ENCODE measurements at regions not wholly inside any gene's neighbourhood (a gene's known extent, or its start where the extent isn't known, plus 50 kb on each side); places are given as distances from the start of the nearest gene placed in this dataset.

DNA sequence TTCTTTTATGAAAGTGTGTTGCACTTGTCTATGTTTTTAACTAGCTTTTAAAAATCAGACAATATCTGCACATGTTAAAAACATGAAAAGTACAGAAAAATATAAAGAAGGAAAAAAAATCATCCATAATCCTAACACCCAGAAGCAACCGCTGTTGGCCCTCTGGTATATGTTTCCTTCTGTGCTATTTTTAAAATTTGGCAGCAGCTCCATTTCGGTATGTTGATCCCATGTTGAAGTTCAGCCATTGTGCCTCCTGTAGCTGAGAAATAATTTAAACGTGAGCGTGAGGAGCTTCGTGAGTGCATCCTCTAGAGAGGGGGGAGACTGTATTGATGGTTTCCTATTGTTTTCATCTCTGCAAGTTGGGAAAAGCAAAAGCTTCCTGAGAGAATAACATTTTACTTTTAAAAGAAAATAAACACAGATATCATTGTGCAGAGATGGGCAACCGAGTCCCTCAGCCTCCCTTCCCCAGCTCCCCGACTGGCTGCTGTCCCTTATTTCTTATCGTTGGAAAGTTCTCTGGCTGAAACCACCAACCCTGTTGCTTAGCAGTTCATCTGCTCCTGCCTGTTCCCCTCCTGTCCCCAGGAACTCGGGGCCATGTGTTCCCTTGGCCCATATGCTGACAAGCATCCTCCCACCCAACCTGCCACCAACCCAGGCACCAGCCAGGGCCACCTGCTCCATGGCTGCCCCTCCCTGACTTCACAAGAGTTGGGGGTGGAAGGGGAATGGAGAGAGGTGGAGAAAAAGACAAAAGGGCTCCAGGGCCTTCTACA is 499.1 kb upstream of the PODXL start:
- H3K9me3 ChIP-seq (ENCODE audit: insufficient read depth, low read depth) = peaks cover 8% of the 10 kb centered on the region; the same call in 1 of the 2 replicates
- no peak for DNase-seq
- H3K27me3 ChIP-seq (ENCODE audit: insufficient read depth, low read depth) = no peaks in the 10 kb centered on the region
- no peaks in the 10 kb centered on the region for H3K36me3 ChIP-seq (ENCODE audit: low read depth)
- TF ChIP-seq, protein P1, sequence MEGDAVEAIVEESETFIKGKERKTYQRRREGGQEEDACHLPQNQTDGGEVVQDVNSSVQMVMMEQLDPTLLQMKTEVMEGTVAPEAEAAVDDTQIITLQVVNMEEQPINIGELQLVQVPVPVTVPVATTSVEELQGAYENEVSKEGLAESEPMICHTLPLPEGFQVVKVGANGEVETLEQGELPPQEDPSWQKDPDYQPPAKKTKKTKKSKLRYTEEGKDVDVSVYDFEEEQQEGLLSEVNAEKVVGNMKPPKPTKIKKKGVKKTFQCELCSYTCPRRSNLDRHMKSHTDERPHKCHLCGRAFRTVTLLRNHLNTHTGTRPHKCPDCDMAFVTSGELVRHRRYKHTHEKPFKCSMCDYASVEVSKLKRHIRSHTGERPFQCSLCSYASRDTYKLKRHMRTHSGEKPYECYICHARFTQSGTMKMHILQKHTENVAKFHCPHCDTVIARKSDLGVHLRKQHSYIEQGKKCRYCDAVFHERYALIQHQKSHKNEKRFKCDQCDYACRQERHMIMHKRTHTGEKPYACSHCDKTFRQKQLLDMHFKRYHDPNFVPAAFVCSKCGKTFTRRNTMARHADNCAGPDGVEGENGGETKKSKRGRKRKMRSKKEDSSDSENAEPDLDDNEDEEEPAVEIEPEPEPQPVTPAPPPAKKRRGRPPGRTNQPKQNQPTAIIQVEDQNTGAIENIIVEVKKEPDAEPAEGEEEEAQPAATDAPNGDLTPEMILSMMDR (conservative IDR thresholded peaks at IDR 0.05) = no peak
- TF ChIP-seq EZH2 (IDR thresholded peaks at IDR 0.05; ENCODE audit: low read depth) = no peak
- CTCF ChIA-PET = no interaction called here
- intact Hi-C loops (cut with micrococcal nuclease; ENCODE audit: unreplicated experiment) = no loop called here
- H3K4me2 ChIP-seq = no peak overlapping the region
- no peak overlapping the region for H3K4me3 ChIP-seq
- H3K4me1 ChIP-seq (replicated peaks; ENCODE audit: insufficient read depth) = no peaks in the 10 kb centered on the region
- no peaks in the 10 kb centered on the region for H3K9me2 ChIP-seq (ENCODE audit: insufficient read depth)
- no peaks in the 10 kb centered on the region for H3F3A ChIP-seq (ENCODE audit: insufficient read depth, low read depth)
- BruUV-seq (replicated peaks) = no TSS peak
- H3K27ac ChIP-seq = no peak overlapping the region
- H3K79me2 ChIP-seq (ENCODE audit: low read depth) = no peaks in the 10 kb centered on the region
- POLR2A ChIA-PET (ENCODE audit: unreplicated experiment) = interaction anchor here (0.6 kb wide), 2 partner anchors 47 to 61 kb away, joined by 3 read pairs; no protein-coding TSS in a partner anchor
- no peaks in the 10 kb centered on the region for H4K20me1 ChIP-seq (ENCODE audit: insufficient read depth)
- no peak overlapping the region for H2AFZ ChIP-seq

DNA sequence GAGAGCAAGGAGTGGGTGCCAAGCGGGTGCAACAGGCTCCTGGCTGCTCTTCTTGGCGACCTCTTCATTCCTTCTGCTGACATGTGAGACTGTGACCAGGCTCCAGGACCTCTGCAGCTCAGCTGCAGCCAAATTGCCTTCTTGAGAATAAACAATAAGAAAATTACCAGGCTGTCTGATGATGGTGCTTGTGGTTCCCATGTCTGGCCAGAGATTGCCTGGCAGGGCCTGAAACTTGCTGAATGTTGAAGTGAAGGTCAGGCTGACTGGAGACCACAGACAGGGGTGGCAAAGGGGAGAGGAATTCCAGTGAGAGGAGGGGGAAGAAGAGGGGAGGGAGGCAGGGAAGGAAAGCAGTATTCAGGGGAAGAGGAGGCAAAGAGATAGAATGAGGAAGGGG is 497.4 kb upstream of the PODXL start:
- intact Hi-C loops (cut with micrococcal nuclease; ENCODE audit: unreplicated experiment) = no loop called here
- BruUV-seq (replicated peaks) = no TSS peak

DNA sequence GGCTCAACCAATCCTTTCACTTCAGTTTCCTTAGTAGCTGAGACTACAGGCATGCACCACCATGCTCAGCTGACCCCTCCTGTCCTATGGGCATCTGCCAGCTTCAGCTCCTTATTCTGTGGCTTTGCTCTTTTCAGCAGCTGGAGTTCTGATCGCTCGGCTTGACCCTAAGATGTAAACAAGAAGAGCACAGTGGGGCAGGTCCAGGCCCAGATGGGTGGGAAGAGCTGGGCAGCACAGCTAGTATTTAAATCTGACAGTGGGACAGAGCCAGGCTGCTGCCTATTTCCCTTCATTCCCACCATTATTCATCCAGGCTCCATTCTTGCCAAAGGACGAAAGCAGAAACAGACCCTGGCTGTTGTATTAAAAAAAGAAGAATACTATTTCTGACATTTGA is 494.9 kb upstream of the PODXL start:
- no peak overlapping the region for H2AFZ ChIP-seq
- H3K4me3 ChIP-seq = no peak overlapping the region
- H3F3A ChIP-seq (ENCODE audit: insufficient read depth, low read depth) = no peaks in the 10 kb centered on the region
- H3K4me2 ChIP-seq = no peak overlapping the region
- TF ChIP-seq EZH2 (IDR thresholded peaks at IDR 0.05; ENCODE audit: low read depth) = no peak
- TF ChIP-seq, protein P1 (conservative IDR thresholded peaks at IDR 0.05) = no peak
- no peaks in the 10 kb centered on the region for H3K9me3 ChIP-seq (ENCODE audit: insufficient read depth, low read depth)
- POLR2A ChIA-PET (ENCODE audit: unreplicated experiment) = no interaction called here
- no peak overlapping the region for H3K27ac ChIP-seq
- CTCF ChIA-PET = interaction anchor here (1.0 kb wide), 1 partner anchor 47 kb away, joined by 3 read pairs; no protein-coding TSS in a partner anchor
- BruUV-seq (replicated peaks) = no TSS peak
- no peaks in the 10 kb centered on the region for H3K27me3 ChIP-seq (ENCODE audit: insufficient read depth, low read depth)
- H3K4me1 ChIP-seq (replicated peaks; ENCODE audit: insufficient read depth) = no peaks in the 10 kb centered on the region
- intact Hi-C loops (cut with micrococcal nuclease; ENCODE audit: unreplicated experiment) = no loop called here
- H3K79me2 ChIP-seq (ENCODE audit: low read depth) = no peaks in the 10 kb centered on the region
- H3K36me3 ChIP-seq (ENCODE audit: low read depth) = no peaks in the 10 kb centered on the region
- no peaks in the 10 kb centered on the region for H3K9me2 ChIP-seq (ENCODE audit: insufficient read depth)
- DNase-seq = no peak
- H4K20me1 ChIP-seq (ENCODE audit: insufficient read depth) = no peaks in the 10 kb centered on the region

More for the DNA sequence above, 497.4 kb upstream of the PODXL start:
- CTCF ChIA-PET = no interaction called here
- H2AFZ ChIP-seq = no peak overlapping the region
- H3K4me1 ChIP-seq (replicated peaks; ENCODE audit: insufficient read depth) = no peaks in the 10 kb centered on the region
- no peaks in the 10 kb centered on the region for H3K27me3 ChIP-seq (ENCODE audit: insufficient read depth, low read depth)
- H3K36me3 ChIP-seq (ENCODE audit: low read depth) = no peaks in the 10 kb centered on the region
- no peak overlapping the region for H3K27ac ChIP-seq
- no peaks in the 10 kb centered on the region for H4K20me1 ChIP-seq (ENCODE audit: insufficient read depth)
- H3K9me3 ChIP-seq (ENCODE audit: insufficient read depth, low read depth) = peaks cover 8% of the 10 kb centered on the region; the same call in 1 of the 2 replicates
- no peak for DNase-seq
- H3K9me2 ChIP-seq (ENCODE audit: insufficient read depth) = no peaks in the 10 kb centered on the region
- H3K79me2 ChIP-seq (ENCODE audit: low read depth) = no peaks in the 10 kb centered on the region
- no peak overlapping the region for H3K4me2 ChIP-seq
- POLR2A ChIA-PET (ENCODE audit: unreplicated experiment) = no interaction called here
- TF ChIP-seq, protein P1 (conservative IDR thresholded peaks at IDR 0.05) = no peak
- TF ChIP-seq EZH2 (IDR thresholded peaks at IDR 0.05; ENCODE audit: low read depth) = no peak
- H3F3A ChIP-seq (ENCODE audit: insufficient read depth, low read depth) = no peaks in the 10 kb centered on the region
- no peak overlapping the region for H3K4me3 ChIP-seq
